ENCODE measurements at regions not wholly inside any gene's neighbourhood (a gene's known extent, or its start where the extent isn't known, plus 50 kb on each side); places are given as distances from the start of the nearest gene placed in this dataset.

DNA sequence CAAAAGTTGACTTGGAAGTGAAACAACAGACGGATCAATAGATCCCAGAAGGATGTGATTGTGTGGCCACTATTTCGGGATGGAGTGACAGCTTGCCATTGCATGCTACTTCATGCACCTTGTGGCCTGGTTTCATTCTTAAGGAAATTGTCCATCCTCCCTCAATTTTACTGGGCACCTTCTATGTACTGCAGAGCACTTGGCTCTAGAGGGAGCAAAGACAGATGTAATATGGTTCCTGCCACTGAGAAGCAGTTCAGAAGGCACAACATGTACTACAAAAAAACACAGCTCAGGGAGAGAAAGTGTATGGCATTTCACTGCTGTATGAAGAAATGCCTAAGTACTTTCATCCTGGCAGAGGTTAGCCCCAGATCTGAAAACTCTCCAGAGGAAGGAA, 91.9 kb downstream of the FOXA2 start (continued):
- TF ChIP-seq, protein P1, sequence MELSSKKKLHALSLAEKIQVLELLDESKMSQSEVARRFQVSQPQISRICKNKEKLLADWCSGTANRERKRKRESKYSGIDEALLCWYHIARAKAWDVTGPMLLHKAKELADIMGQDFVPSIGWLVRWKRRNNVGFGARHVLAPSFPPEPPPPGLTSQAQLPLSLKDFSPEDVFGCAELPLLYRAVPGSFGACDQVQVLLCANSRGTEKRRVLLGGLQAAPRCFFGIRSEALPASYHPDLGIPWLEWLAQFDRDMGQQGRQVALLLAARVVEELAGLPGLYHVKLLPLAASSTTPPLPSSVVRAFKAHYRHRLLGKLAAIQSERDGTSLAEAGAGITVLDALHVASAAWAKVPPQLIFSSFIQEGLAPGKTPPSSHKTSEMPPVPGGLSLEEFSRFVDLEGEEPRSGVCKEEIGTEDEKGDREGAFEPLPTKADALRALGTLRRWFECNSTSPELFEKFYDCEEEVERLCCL (CRISPR knock-in tag; IDR thresholded peaks at IDR 0.05; ENCODE audit: borderline replicate concordance), result no peak
- no peak for TF ChIP-seq ZNF781 (CRISPR knock-in tag; IDR thresholded peaks at IDR 0.05; ENCODE audit: borderline replicate concordance, not compliant biosample characterization)
- no peak for TF ChIP-seq RBFOX2 (IDR thresholded peaks at IDR 0.05; ENCODE audit: low read depth, low read length)
- TF ChIP-seq ELF3 (CRISPR knock-in tag; IDR thresholded peaks at IDR 0.05), result no peak
- TF ChIP-seq ZNF335 (CRISPR knock-in tag; IDR thresholded peaks at IDR 0.05), result no peak
- TF ChIP-seq, protein P2, sequence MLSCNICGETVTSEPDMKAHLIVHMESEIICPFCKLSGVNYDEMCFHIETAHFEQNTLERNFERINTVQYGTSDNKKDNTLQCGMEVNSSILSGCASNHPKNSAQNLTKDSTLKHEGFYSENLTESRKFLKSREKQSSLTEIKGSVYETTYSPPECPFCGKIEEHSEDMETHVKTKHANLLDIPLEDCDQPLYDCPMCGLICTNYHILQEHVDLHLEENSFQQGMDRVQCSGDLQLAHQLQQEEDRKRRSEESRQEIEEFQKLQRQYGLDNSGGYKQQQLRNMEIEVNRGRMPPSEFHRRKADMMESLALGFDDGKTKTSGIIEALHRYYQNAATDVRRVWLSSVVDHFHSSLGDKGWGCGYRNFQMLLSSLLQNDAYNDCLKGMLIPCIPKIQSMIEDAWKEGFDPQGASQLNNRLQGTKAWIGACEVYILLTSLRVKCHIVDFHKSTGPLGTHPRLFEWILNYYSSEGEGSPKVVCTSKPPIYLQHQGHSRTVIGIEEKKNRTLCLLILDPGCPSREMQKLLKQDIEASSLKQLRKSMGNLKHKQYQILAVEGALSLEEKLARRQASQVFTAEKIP (CRISPR knock-in tag; IDR thresholded peaks at IDR 0.05; ENCODE audit: borderline replicate concordance), result no peak
- TF ChIP-seq, protein P3, sequence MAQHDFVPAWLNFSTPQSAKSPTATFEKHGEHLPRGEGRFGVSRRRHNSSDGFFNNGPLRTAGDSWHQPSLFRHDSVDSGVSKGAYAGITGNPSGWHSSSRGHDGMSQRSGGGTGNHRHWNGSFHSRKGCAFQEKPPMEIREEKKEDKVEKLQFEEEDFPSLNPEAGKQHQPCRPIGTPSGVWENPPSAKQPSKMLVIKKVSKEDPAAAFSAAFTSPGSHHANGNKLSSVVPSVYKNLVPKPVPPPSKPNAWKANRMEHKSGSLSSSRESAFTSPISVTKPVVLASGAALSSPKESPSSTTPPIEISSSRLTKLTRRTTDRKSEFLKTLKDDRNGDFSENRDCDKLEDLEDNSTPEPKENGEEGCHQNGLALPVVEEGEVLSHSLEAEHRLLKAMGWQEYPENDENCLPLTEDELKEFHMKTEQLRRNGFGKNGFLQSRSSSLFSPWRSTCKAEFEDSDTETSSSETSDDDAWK (CRISPR knock-in tag; IDR thresholded peaks at IDR 0.05), result no peak
- no peak for TF ChIP-seq KLF16 (CRISPR knock-in tag; IDR thresholded peaks at IDR 0.05)
- TF ChIP-seq, protein P4, sequence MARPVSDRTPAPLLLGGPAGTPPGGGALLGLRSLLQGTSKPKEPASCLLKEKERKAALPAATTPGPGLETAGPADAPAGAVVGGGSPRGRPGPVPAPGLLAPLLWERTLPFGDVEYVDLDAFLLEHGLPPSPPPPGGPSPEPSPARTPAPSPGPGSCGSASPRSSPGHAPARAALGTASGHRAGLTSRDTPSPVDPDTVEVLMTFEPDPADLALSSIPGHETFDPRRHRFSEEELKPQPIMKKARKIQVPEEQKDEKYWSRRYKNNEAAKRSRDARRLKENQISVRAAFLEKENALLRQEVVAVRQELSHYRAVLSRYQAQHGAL (CRISPR knock-in tag; IDR thresholded peaks at IDR 0.05; ENCODE audit: not compliant biosample characterization), result no peak
- TF ChIP-seq ZNF557 (CRISPR knock-in tag; IDR thresholded peaks at IDR 0.05), result no peak
- TF ChIP-seq ZNF33A (CRISPR knock-in tag; IDR thresholded peaks at IDR 0.05; ENCODE audit: borderline replicate concordance), result no peak
- TF ChIP-seq, protein P5, sequence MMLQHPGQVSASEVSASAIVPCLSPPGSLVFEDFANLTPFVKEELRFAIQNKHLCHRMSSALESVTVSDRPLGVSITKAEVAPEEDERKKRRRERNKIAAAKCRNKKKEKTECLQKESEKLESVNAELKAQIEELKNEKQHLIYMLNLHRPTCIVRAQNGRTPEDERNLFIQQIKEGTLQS (CRISPR knock-in tag; IDR thresholded peaks at IDR 0.05), result no peak
- peak; percentile 46; the same call in 1 of the 2 replicates for TF ChIP-seq ZMYM3 (CRISPR knock-in tag; IDR thresholded peaks at IDR 0.05)
- TF ChIP-seq ZNF367 (CRISPR knock-in tag; IDR thresholded peaks at IDR 0.05; ENCODE audit: borderline replicate concordance), result no peak
- TF ChIP-seq KDM2A (CRISPR knock-in tag; IDR thresholded peaks at IDR 0.05; ENCODE audit: borderline replicate concordance, low read depth), result no peak
- 0 out of 2 replicates have a peak, but pooled peaks have one; percentile 11 for TF ChIP-seq MED1 (CRISPR knock-in tag; IDR thresholded peaks at IDR 0.05)
- TF ChIP-seq, protein P6, sequence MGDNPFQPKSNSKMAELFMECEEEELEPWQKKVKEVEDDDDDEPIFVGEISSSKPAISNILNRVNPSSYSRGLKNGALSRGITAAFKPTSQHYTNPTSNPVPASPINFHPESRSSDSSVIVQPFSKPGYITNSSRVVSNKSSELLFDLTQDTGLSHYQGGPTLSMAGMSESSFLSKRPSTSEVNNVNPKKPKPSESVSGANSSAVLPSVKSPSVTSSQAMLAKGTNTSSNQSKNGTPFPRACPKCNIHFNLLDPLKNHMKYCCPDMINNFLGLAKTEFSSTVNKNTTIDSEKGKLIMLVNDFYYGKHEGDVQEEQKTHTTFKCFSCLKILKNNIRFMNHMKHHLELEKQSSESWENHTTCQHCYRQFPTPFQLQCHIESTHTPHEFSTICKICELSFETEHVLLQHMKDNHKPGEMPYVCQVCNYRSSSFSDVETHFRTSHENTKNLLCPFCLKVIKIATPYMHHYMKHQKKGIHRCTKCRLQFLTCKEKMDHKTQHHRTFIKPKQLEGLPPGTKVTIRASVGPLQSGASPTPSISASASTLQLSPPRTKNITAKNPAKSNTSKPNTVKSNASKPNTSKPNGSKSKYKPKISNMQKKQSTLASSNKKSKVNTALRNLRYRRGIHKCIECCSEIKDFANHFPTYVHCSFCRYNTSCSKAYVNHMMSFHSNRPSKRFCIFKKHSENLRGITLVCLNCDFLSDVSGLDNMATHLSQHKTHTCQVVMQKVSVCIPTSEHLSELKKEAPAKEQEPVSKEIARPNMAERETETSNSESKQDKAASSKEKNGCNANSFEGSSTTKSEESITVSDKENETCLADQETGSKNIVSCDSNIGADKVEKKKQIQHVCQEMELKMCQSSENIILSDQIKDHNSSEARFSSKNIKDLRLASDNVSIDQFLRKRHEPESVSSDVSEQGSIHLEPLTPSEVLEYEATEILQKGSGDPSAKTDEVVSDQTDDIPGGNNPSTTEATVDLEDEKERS (CRISPR knock-in tag; IDR thresholded peaks at IDR 0.05), result no peak
- TF ChIP-seq, protein P7, sequence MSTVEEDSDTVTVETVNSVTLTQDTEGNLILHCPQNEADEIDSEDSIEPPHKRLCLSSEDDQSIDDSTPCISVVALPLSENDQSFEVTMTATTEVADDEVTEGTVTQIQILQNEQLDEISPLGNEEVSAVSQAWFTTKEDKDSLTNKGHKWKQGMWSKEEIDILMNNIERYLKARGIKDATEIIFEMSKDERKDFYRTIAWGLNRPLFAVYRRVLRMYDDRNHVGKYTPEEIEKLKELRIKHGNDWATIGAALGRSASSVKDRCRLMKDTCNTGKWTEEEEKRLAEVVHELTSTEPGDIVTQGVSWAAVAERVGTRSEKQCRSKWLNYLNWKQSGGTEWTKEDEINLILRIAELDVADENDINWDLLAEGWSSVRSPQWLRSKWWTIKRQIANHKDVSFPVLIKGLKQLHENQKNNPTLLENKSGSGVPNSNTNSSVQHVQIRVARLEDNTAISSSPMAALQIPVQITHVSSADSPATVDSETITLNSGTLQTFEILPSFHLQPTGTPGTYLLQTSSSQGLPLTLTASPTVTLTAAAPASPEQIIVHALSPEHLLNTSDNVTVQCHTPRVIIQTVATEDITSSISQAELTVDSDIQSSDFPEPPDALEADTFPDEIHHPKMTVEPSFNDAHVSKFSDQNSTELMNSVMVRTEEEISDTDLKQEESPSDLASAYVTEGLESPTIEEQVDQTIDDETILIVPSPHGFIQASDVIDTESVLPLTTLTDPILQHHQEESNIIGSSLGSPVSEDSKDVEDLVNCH (CRISPR knock-in tag; IDR thresholded peaks at IDR 0.05), result no peak
- TF ChIP-seq STAG1 (CRISPR knock-in tag; IDR thresholded peaks at IDR 0.05), result peak; percentile 46

All from HepG2 (cell line).